ENCODE measurements at regions not wholly inside any gene's neighbourhood (a gene's known extent, or its start where the extent isn't known, plus 50 kb on each side); places are given as distances from the start of the nearest gene placed in this dataset.

GRCh38 chr4:83664741-83665140 lies 128.8 kb downstream of the GPAT3 start:
- TF ChIP-seq GATA2 (IDR thresholded peaks at IDR 0.05; ENCODE audit: low read depth, low read length) = no peak
- TF ChIP-seq GATA3 (IDR thresholded peaks at IDR 0.05; ENCODE audit: low read depth, low read length) = no peak

Measured in SH-SY5Y (cell line).